Liver (tissue), 3 donors: ENCODE measurements at regions not wholly inside any gene's neighbourhood (a gene's known extent, or its start where the extent isn't known, plus 50 kb on each side); places are given as distances from the start of the nearest gene placed in this dataset.

Experiments used
- CTCF ChIP-seq: fragments of 150-350 bp; IDR thresholded peaks from 2 replicates; pipeline ENCODE4 v1.5.1; 2017; ENCODE audit warnings: improper control_type of control experiment, low read depth, low read length; ENCODE audit not compliant: missing input control
- GABPA ChIP-seq, 2 donors: IDR thresholded peaks in 1 of 2; conservative IDR thresholded peaks in 1 of 2; 2 replicates each; pipeline ENCODE4 v1.6.1; 2016; ENCODE audit warnings: antibody characterized with exemption in 2 of 2, mild to moderate bottlenecking in 1 of 2, moderate library complexity in 1 of 2
- JUND ChIP-seq, 2 donors: IDR thresholded peaks; 2 replicates each; pipeline ENCODE4 v1.6.1; 2016; ENCODE audit warnings: antibody characterized with exemption in 2 of 2
- NR2F2 ChIP-seq: IDR thresholded peaks from 2 replicates; pipeline ENCODE4 v1.6.1; 2016; ENCODE audit warnings: antibody characterized with exemption
- RAD21 ChIP-seq, 2 donors: IDR thresholded peaks; 2 replicates each; pipeline ENCODE4 v1.6.1; 2016; ENCODE audit warnings: antibody characterized with exemption in 2 of 2, mild to moderate bottlenecking in 2 of 2
- REST ChIP-seq: IDR thresholded peaks from 2 replicates; pipeline ENCODE4 v1.6.1; 2016; ENCODE audit warnings: antibody characterized with exemption, mild to moderate bottlenecking
- SP1 ChIP-seq: IDR thresholded peaks from 2 replicates; pipeline ENCODE4 v1.6.1; 2018; ENCODE audit warnings: antibody characterized with exemption, mild to moderate bottlenecking
- TAF1 ChIP-seq: conservative IDR thresholded peaks from 2 replicates; pipeline ENCODE4 v1.6.1; 2016; ENCODE audit warnings: antibody characterized with exemption, mild to moderate bottlenecking
- YY1 ChIP-seq: IDR thresholded peaks from 2 replicates; pipeline ENCODE4 v1.6.1; 2016; ENCODE audit warnings: antibody characterized with exemption, mild to moderate bottlenecking
- TF ChIP-seq, protein P1 (sequence below): IDR thresholded peaks from 2 replicates; pipeline ENCODE4 v1.6.1; 2016; ENCODE audit warnings: antibody characterized with exemption
- TF ChIP-seq, protein P2 (sequence below): IDR thresholded peaks from 2 replicates; pipeline ENCODE4 v1.6.1; 2016; ENCODE audit warnings: antibody characterized with exemption
- TF ChIP-seq, protein P3 (sequence below): IDR thresholded peaks from 2 replicates; pipeline ENCODE4 v1.6.1; 2016; ENCODE audit warnings: antibody characterized with exemption
- donor health status: healthy.
- donor health status: healthy.

GRCh38 chr6:125584468-125584939 is 164.9 kb upstream of the HEY2 start:
- TF ChIP-seq SP1, result no peak
- no peak for TF ChIP-seq CTCF
- TF ChIP-seq YY1, result no peak
- no peak for TF ChIP-seq GABPA (IDR thresholded peaks at IDR 0.05 in 1 of 2, conservative IDR thresholded peaks at IDR 0.05 in 1 of 2)
- TF ChIP-seq, protein P1, sequence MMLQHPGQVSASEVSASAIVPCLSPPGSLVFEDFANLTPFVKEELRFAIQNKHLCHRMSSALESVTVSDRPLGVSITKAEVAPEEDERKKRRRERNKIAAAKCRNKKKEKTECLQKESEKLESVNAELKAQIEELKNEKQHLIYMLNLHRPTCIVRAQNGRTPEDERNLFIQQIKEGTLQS, result no peak
- TF ChIP-seq JUND (IDR thresholded peaks at IDR 0.05), result no peak
- TF ChIP-seq RAD21 (IDR thresholded peaks at IDR 0.05), result no peak
- TF ChIP-seq REST, result no peak
- TF ChIP-seq, protein P2, sequence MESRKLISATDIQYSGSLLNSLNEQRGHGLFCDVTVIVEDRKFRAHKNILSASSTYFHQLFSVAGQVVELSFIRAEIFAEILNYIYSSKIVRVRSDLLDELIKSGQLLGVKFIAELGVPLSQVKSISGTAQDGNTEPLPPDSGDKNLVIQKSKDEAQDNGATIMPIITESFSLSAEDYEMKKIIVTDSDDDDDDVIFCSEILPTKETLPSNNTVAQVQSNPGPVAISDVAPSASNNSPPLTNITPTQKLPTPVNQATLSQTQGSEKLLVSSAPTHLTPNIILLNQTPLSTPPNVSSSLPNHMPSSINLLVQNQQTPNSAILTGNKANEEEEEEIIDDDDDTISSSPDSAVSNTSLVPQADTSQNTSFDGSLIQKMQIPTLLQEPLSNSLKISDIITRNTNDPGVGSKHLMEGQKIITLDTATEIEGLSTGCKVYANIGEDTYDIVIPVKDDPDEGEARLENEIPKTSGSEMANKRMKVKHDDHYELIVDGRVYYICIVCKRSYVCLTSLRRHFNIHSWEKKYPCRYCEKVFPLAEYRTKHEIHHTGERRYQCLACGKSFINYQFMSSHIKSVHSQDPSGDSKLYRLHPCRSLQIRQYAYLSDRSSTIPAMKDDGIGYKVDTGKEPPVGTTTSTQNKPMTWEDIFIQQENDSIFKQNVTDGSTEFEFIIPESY, result no peak
- TF ChIP-seq TAF1, result no peak
- TF ChIP-seq, protein P3, sequence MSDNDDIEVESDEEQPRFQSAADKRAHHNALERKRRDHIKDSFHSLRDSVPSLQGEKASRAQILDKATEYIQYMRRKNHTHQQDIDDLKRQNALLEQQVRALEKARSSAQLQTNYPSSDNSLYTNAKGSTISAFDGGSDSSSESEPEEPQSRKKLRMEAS, result no peak
- no peak for TF ChIP-seq NR2F2
